OCI-LY3 (cell line): ENCODE measurements at regions not wholly inside any gene's neighbourhood (a gene's known extent, or its start where the extent isn't known, plus 50 kb on each side); places are given as distances from the start of the nearest gene placed in this dataset.
"Not testable (repeated sequence)": the region's sequence is repeated elsewhere in the genome, so short reads cannot be mapped to it uniquely, and the experiment has no call there.

ENCODE experiments used
- H2AFZ ChIP-seq: fragments of 200-600, 300-600 bp; shearing (Covaris generic); 2 replicates; pipeline ENCODE4 v1.6.0; 2014; ENCODE audit warnings: antibody characterized with exemption, low read depth, low read length
- H3K27ac ChIP-seq: fragments of 200-600, 300-600 bp; sonication (generic); 2 replicates; pipeline ENCODE4 v1.5.1; 2014; ENCODE audit warnings: mild to moderate bottlenecking, low read length, moderate library complexity, mixed read lengths
- H3K27me3 ChIP-seq: fragments of 200-600, 300-600 bp; sonication (generic); 2 replicates; pipeline ENCODE4 v1.6.1; 2014; ENCODE audit warnings: low read depth, low read length, mixed read lengths
- H3K36me3 ChIP-seq: fragments of 200-600, 300-600 bp; sonication (generic); replicated peaks from 2 replicates; pipeline ENCODE3; 2014; ENCODE audit warnings: low read depth, low read length, mixed read lengths
- H3K4me1 ChIP-seq: fragments of 300-600, 200-600 bp; sonication (generic); 2 replicates; pipeline ENCODE4 v1.6.1; 2014; ENCODE audit warnings: low read length, mixed read lengths
- H3K4me2 ChIP-seq: fragments of 200-600, 300-600 bp; sonication (generic); 2 replicates; pipeline ENCODE4 v1.6.1; 2014; ENCODE audit warnings: low read length, mixed read lengths
- H3K4me3 ChIP-seq: fragments of 300-600, 200-600 bp; sonication (generic); 2 replicates; pipeline ENCODE4 v1.5.1; 2014; ENCODE audit warnings: antibody characterized with exemption, mild to moderate bottlenecking, low read length, moderate library complexity
- H3K79me2 ChIP-seq: fragments of 300-600, 200-600 bp; shearing (Covaris generic); 2 replicates; pipeline ENCODE4 v1.6.1; 2014; ENCODE audit warnings: mild to moderate bottlenecking, low read length, mixed read lengths
- H3K9ac ChIP-seq: fragments of 300-600, 200-600 bp; shearing (Covaris generic); 2 replicates; pipeline ENCODE4 v1.6.0; 2014; ENCODE audit warnings: mild to moderate bottlenecking, low read length, moderate library complexity
- H3K9me3 ChIP-seq: fragments of 200-600, 300-600 bp; shearing (Covaris generic); 2 replicates; pipeline ENCODE4 v1.6.1; 2014; ENCODE audit warnings: low read length, mixed read lengths; ENCODE audit not compliant: insufficient read depth
- H4K20me1 ChIP-seq: fragments of 200-600, 300-600 bp; sonication (generic); 2 replicates; pipeline ENCODE4 v1.6.1; 2016; ENCODE audit warnings: low read length, mixed read lengths; ENCODE audit not compliant: insufficient read depth
- CTCF ChIP-seq: fragments of 200-600, 300-600 bp; sonication (generic); IDR thresholded peaks from 2 replicates; pipeline ENCODE4 v1.5.1; 2014; ENCODE audit warnings: antibody characterized with exemption, low read length, low read depth
- EZH2phosphoT487 ChIP-seq: fragments of 200-600 bp; shearing (Covaris generic); IDR thresholded peaks from 2 replicates; pipeline ENCODE4 v1.6.1; 2018; ENCODE audit warnings: antibody characterized with exemption, mixed run types, low read depth

- H3K9me3 ChIP-seq: no peaks in the 10 kb centered on the region
These were observed 204.8 kb downstream of the SPATA31A6 start for GRCh38 chr9:42388146-42388690.

GRCh38 chr9:42388846-42389245, 205.4 kb downstream of the SPATA31A6 start:
- no peak overlapping the region for H3K27ac ChIP-seq
- no peaks in the 10 kb centered on the region for H4K20me1 ChIP-seq
- no peaks in the 10 kb centered on the region for H3K79me2 ChIP-seq
- no peak overlapping the region for H3K4me3 ChIP-seq
- no peak overlapping the region for H2AFZ ChIP-seq
- TF ChIP-seq CTCF (no peak), EZH2phosphoT487 (no peak)
- H3K27me3 ChIP-seq: no peaks in the 10 kb centered on the region
- no peaks in the 10 kb centered on the region for H3K9me3 ChIP-seq
- H3K9ac ChIP-seq: no peak overlapping the region
- no peak overlapping the region for H3K4me2 ChIP-seq
- H3K4me1 ChIP-seq: no peaks in the 10 kb centered on the region
- H3K36me3 ChIP-seq: no peaks in the 10 kb centered on the region

More at GRCh38 chr9:42388146-42388690, 204.8 kb downstream of the SPATA31A6 start:
- Histone ChIP-seq H3K4me1 (no peaks in the 10 kb centered on the region), H3K79me2 (no peaks in the 10 kb centered on the region), H3K9ac (no peak overlapping the region), H4K20me1 (no peaks in the 10 kb centered on the region), H2AFZ (no peak overlapping the region), H3K4me2 (no peak overlapping the region), H3K27me3 (no peaks in the 10 kb centered on the region), H3K36me3 (no peaks in the 10 kb centered on the region), H3K27ac (no peak overlapping the region), H3K4me3 (no peak overlapping the region)
- TF ChIP-seq EZH2phosphoT487: no peak
- peak; percentile 31 for TF ChIP-seq CTCF

GRCh38 chr9:42392773-42393455, 209.5 kb downstream of the SPATA31A6 start:
- not testable (repeated sequence) for H3K4me2 ChIP-seq, H3K27me3 ChIP-seq, H3K9ac ChIP-seq, H3K27ac ChIP-seq, H3K36me3 ChIP-seq, H3K79me2 ChIP-seq, H4K20me1 ChIP-seq, H3K4me1 ChIP-seq, H2AFZ ChIP-seq, H3K4me3 ChIP-seq, H3K9me3 ChIP-seq

GRCh38 chr9:42396318-42396717, 212.9 kb downstream of the SPATA31A6 start:
- Histone ChIP-seq H2AFZ (no peak overlapping the region), H3K4me2 (no peak overlapping the region)

GRCh38 chr9:42397336-42397735, 213.9 kb downstream of the SPATA31A6 start:
- not testable (repeated sequence) for H3K36me3 ChIP-seq, H3K4me3 ChIP-seq, H4K20me1 ChIP-seq, H3K9ac ChIP-seq, H3K27me3 ChIP-seq, H3K27ac ChIP-seq, H3K4me2 ChIP-seq, H3K4me1 ChIP-seq, H3K9me3 ChIP-seq, H2AFZ ChIP-seq, H3K79me2 ChIP-seq

More at GRCh38 chr9:42396318-42396717, 212.9 kb downstream of the SPATA31A6 start:
- Histone ChIP-seq H3K4me3 (no peak overlapping the region), H3K36me3 (no peaks in the 10 kb centered on the region), H4K20me1 (no peaks in the 10 kb centered on the region), H3K9me3 (no peaks in the 10 kb centered on the region), H3K27me3 (no peaks in the 10 kb centered on the region), H3K9ac (no peak overlapping the region), H3K27ac (no peak overlapping the region), H3K4me1 (no peaks in the 10 kb centered on the region), H3K79me2 (no peaks in the 10 kb centered on the region)
- TF ChIP-seq EZH2phosphoT487: no peak
- no peak for TF ChIP-seq CTCF

- not testable (repeated sequence) for H2AFZ ChIP-seq, H4K20me1 ChIP-seq, H3K36me3 ChIP-seq, H3K9ac ChIP-seq, H3K4me1 ChIP-seq, H3K4me2 ChIP-seq, H3K79me2 ChIP-seq, H3K27ac ChIP-seq, H3K27me3 ChIP-seq, H3K9me3 ChIP-seq, H3K4me3 ChIP-seq
These were observed 219.5 kb downstream of the SPATA31A6 start for GRCh38 chr9:42402919-42403318.

GRCh38 chr9:42409581-42409980, 226.1 kb downstream of the SPATA31A6 start:
- H4K20me1 ChIP-seq, H3K79me2 ChIP-seq, H3K4me1 ChIP-seq, H3K4me3 ChIP-seq, H2AFZ ChIP-seq, H3K36me3 ChIP-seq, H3K4me2 ChIP-seq, H3K9ac ChIP-seq, H3K9me3 ChIP-seq, H3K27me3 ChIP-seq, H3K27ac ChIP-seq: not testable (repeated sequence)
